GM12873 (cell line): ENCODE measurements at regions not wholly inside any gene's neighbourhood (a gene's known extent, or its start where the extent isn't known, plus 50 kb on each side); places are given as distances from the start of the nearest gene placed in this dataset.

Experiments used
- CTCF ChIP-seq: IDR thresholded peaks from 2 replicates; pipeline ENCODE4 v1.5.1; 2012; ENCODE audit warnings: low read depth, mild to moderate bottlenecking, moderate library complexity, low read length, control low read depth; ENCODE audit not compliant: insufficient read depth; ENCODE audit errors: missing control alignments

- TF ChIP-seq CTCF, result no peak
Observed at GRCh38 chr13:34411894-34412293, 530.2 kb upstream of the NBEA start.

- TF ChIP-seq CTCF, result no peak
Observed at GRCh38 chr13:34412295-34412694, 529.8 kb upstream of the NBEA start.

GRCh38 chr13:34412817-34413375 is 529.2 kb upstream of the NBEA start:
- TF ChIP-seq CTCF, result no peak

GRCh38 chr13:34413538-34414210 is 528.4 kb upstream of the NBEA start:
- TF ChIP-seq CTCF, result no peak

GRCh38 chr13:34414616-34415015 is 527.5 kb upstream of the NBEA start:
- no peak for TF ChIP-seq CTCF

GRCh38 chr13:34416971-34417380 is 525.1 kb upstream of the NBEA start:
- TF ChIP-seq CTCF, result no peak

GRCh38 chr13:34417896-34418295 is 524.2 kb upstream of the NBEA start:
- no peak for TF ChIP-seq CTCF

GRCh38 chr13:34419025-34419424 is 523.0 kb upstream of the NBEA start:
- TF ChIP-seq CTCF, result no peak
